AG10803 (cell line): ENCODE measurements at regions not wholly inside any gene's neighbourhood (a gene's known extent, or its start where the extent isn't known, plus 50 kb on each side); places are given as distances from the start of the nearest gene placed in this dataset.
"Not testable (repeated sequence)": the region's sequence is repeated elsewhere in the genome, so short reads cannot be mapped to it uniquely, and the experiment has no call there.

Source experiments
- DNase-seq: peaks from one replicate; pipeline ENCODE4 v3.0.0; 2010; ENCODE audit warnings: low read depth
- H3K4me3 ChIP-seq: 2 replicates; pipeline ENCODE4 v1.5.1; 2011; ENCODE audit warnings: mild to moderate bottlenecking, low read length, control low read depth
- TF ChIP-seq, protein P1 (sequence below): conservative IDR thresholded peaks from 2 replicates; pipeline ENCODE4 v1.5.1; 2011; ENCODE audit warnings: mild to moderate bottlenecking, low read length, control low read depth, inconsistent platforms

DNA sequence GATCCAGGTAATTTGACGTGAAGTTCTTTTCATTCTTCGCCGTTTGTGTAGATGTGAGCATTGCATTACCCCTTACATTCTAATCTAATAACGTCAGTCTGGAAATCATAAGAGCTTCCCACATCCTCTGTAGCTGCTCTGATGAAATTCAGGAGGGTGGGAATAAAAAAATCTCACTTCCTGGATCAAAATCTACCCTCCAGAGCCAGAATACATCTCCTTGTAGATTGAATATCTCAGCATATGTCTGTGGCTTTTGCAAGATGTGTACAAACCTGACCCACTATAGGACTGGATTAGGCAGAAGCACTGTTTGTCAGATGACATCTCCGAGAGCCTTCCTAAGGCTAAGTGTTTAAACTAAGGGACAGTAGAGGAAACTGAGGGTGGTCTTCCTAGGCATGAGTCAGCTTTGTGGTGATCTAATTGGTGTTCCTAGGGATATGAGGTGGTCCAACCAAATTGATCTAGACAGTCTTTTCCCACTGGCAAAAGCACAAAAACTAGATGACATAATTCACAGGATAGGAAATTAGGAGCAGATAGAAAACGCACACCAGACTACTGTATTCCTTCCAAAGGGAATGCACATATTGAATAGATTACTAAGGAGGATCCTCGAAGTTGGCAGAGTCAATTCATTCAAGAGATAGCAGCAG, 216.3 kb upstream of the LRTM1 start:
- TF ChIP-seq, protein P1, sequence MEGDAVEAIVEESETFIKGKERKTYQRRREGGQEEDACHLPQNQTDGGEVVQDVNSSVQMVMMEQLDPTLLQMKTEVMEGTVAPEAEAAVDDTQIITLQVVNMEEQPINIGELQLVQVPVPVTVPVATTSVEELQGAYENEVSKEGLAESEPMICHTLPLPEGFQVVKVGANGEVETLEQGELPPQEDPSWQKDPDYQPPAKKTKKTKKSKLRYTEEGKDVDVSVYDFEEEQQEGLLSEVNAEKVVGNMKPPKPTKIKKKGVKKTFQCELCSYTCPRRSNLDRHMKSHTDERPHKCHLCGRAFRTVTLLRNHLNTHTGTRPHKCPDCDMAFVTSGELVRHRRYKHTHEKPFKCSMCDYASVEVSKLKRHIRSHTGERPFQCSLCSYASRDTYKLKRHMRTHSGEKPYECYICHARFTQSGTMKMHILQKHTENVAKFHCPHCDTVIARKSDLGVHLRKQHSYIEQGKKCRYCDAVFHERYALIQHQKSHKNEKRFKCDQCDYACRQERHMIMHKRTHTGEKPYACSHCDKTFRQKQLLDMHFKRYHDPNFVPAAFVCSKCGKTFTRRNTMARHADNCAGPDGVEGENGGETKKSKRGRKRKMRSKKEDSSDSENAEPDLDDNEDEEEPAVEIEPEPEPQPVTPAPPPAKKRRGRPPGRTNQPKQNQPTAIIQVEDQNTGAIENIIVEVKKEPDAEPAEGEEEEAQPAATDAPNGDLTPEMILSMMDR = no peak
- DNase-seq = peak; percentile 94

DNA sequence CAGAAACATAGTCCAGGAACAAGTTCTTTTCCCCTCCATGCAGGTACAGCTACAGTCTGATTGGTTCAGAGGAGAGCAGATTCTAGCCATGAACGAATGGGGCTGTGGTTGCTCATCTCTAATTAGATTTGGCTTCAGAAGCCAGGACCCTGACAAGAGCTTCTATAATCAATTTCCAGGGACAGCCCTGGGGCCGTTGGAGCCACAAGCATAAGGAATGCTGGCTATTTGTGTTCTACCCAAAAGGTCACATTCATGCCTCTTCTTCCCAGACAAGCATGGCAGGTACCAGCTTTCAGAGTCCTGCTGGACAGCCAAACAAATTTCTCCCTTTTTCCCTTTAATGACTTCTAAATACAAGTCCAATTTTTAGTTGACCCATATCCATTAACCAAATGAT, 215.5 kb upstream of the LRTM1 start:
- no peak for DNase-seq
- TF ChIP-seq, protein P1 = no peak
- no peak overlapping the region for H3K4me3 ChIP-seq

More for the DNA sequence above, 216.3 kb upstream of the LRTM1 start:
- no peak overlapping the region for H3K4me3 ChIP-seq

DNA sequence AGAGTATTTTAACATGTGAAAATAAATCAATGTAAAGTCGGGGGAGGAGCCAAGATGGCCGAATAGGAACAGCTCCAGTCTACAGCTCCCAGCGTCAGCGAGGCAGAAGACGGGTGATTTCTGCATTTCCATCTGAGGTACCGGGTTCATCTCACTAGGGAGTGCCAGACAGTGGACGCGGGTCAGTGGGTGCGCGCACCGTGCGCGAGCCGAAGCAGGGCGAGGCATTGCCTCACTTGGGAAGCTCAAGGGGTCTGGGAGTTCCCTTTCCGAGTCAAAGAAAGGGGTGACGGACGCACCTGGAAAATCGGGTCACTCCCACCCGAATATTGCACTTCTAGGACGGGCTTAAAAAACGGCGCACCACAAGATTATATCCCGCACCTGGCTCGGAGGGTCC, 208.4 kb upstream of the LRTM1 start:
- not testable (repeated sequence) for DNase-seq, H3K4me3 ChIP-seq

DNA sequence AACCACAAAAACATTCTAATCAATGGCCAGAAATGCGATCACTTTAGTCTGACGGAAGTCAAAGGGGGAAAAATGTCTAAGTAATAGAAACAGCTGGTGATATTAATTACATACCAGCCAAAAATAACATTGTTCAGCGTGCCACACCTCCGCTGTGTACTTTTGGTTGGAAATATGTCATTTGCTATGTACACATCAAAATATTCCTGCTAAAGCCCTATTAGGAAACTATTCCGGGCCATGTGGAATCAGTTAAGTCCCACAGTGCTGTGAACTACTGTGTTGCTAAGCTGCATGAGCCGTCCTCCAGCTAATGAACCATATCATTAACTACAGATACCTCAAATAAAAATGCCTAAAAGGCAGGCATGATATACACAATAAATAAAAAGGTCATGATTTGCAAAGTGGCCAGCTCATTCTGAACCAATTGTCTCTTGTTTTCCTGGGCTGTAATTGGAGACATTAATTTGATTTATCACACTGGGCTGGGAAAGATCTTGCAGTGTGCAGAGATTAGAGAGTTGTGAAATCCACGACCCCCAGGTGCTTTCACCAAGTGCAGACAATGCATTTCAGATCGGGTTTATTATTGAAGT, 200.5 kb upstream of the LRTM1 start:
- no peak overlapping the region for H3K4me3 ChIP-seq
- TF ChIP-seq, protein P1 = no peak
- peak; percentile 98 for DNase-seq

DNA sequence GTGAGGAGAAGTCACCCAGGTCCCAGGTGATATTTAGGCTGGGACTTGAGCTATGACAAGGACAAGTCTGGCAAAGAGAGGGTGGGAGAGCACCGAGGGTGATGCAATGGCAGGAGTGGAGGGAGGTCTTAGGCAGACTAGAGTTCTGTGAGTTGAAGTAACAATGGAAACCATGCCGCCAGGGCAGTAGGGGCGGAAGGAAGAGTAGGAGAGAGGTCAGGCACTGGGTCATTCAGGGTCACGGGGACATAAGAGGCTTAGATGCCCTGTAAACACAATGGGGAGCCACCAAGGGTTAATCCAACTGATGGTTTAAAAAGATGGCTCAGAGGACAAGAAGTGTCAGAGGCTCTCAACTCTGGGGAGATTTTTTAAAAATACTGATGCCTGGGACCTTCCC, 199.7 kb upstream of the LRTM1 start:
- TF ChIP-seq, protein P1 = no peak
- no peak overlapping the region for H3K4me3 ChIP-seq
- DNase-seq = no peak

DNA sequence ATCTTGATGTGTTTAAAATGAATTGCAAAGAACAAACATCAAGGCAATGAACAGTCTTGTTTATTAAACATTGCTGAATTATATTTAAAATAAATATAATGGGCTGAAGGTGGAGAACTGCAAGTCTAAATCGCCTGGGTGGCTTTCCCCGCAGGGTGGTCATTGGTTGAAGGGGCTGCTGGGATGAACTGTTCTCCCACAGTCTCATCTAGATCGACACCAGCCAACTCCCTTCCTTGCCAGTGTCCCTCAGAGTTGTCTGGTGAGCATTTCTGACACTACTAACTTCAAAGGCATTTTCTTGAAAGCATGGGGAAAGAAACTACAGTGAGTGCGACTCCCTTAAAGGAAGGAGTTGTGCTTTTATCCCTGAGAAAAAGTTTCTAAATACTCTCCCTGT, 196.5 kb upstream of the LRTM1 start:
- DNase-seq = no peak
- no peak overlapping the region for H3K4me3 ChIP-seq
- TF ChIP-seq, protein P1 = no peak
